ENCODE measurements at regions not wholly inside any gene's neighbourhood (a gene's known extent, or its start where the extent isn't known, plus 50 kb on each side); places are given as distances from the start of the nearest gene placed in this dataset.

- POLR2A ChIA-PET = no interaction called here
- FAIRE-seq = no peak
- no peak for ATAC-seq
These were observed 334.1 kb downstream of the NDFIP2 start for GRCh38 chr13:79815041-79815440.

GRCh38 chr13:79812070-79812850 is 331.3 kb downstream of the NDFIP2 start:
- Histone ChIP-seq H3K9ac (ENCODE audit: control insufficient read depth, insufficient read depth, low read length) (no peak overlapping the region), H3K4me2 (ENCODE audit: control insufficient read depth, insufficient read depth) (peak overlapping the region; percentile 60), H3K27ac (ENCODE audit: control insufficient read depth, insufficient read depth) (peak overlapping the region; percentile 44), H4K20me1 (ENCODE audit: control insufficient read depth, insufficient read depth) (no peaks in the 10 kb centered on the region), H3K4me3 (no peak overlapping the region), H3K4me1 (ENCODE audit: control insufficient read depth, insufficient read depth, low read length) (peaks cover 4% of the 10 kb centered on the region), H2AFZ (ENCODE audit: control insufficient read depth, low read depth, low read length) (no peak overlapping the region; the same call in 1 of the 2 replicates), H3K79me2 (ENCODE audit: control insufficient read depth, insufficient read depth, low read length) (no peaks in the 10 kb centered on the region), H3K36me3 (ENCODE audit: control insufficient read depth in 2 of 2, insufficient read depth in 2 of 2, low read length in 1 of 2) (no peaks in the 10 kb centered on the region), H3K9me3 (replicated peaks; ENCODE audit: control insufficient read depth, insufficient read depth, low read length) (no peaks in the 10 kb centered on the region; the same call in 2 of the 3 replicates), H3K27me3 (replicated peaks in 1 of 2; ENCODE audit: control insufficient read depth in 2 of 2, insufficient read depth in 2 of 2, low read length in 1 of 2) (no peaks in the 10 kb centered on the region)
- SMC1A ChIA-PET (ENCODE audit: uncharacterized antibody, unreplicated experiment) = interaction anchor here (0.6 to 3.1 kb wide), 38 partner anchors 8 to 1230 kb away, joined by 3 to 21 read pairs (median 4); partner anchors contain the start of gene SPRY2
- intact Hi-C loops (cut with micrococcal nuclease; ENCODE audit: unreplicated experiment) (loop anchor here (10.0 kb wide), 2 partner anchors 443 to 643 kb away; no protein-coding TSS in a partner anchor), in situ Hi-C loops (cut with MboI) (no loop called here)
- CTCF ChIA-PET = interaction anchor here (0.8 to 2.1 kb wide), 12 partner anchors 8 to 537 kb away, joined by 3 to 6 read pairs (median 4); no protein-coding TSS in a partner anchor
- 36% methylated on average over 2 of the region's 2 CpGs for WGBS (ENCODE audit: insufficient coverage, insufficient replicate concordance, low lambda C conversion rate, missing lambda C conversion rate)
- RAD21 ChIA-PET (ENCODE audit: unreplicated experiment) = interaction anchor here (0.7 to 4.9 kb wide), 26 partner anchors 8 to 589 kb away, joined by 3 to 32 read pairs (median 6); partner anchors contain the start of gene SPRY2
- no TSS peak for BruUV-seq (replicated peaks)
- POLR2A ChIA-PET = interaction anchor here (0.5 to 1.4 kb wide), 7 partner anchors 8 to 549 kb away, joined by 3 to 4 read pairs (median 3); no protein-coding TSS in a partner anchor
- ATAC-seq (peak; percentile 90), FAIRE-seq (peak; percentile 75), DNase-seq (ENCODE audit: low read depth, low spot score) (peak; percentile 39)
- TF ChIP-seq CHD1 (IDR thresholded peaks at IDR 0.05; ENCODE audit: low read depth, low read length) = no peak
- peak; percentile 80 for TF ChIP-seq ZNF217 (IDR thresholded peaks at IDR 0.05)
- TF ChIP-seq MTA2 (IDR thresholded peaks at IDR 0.05; ENCODE audit: low read depth) = peak; percentile 93
- no peak; the same call in 1 of the 2 replicates for TF ChIP-seq ZBTB40 (IDR thresholded peaks at IDR 0.05; ENCODE audit: borderline replicate concordance)
- peak; percentile 44; the same call in 1 of the 2 replicates for TF ChIP-seq SMARCA5 (IDR thresholded peaks at IDR 0.05)
- TF ChIP-seq PKNOX1 (IDR thresholded peaks at IDR 0.05) = peak; percentile 88
- TF ChIP-seq MEF2B (IDR thresholded peaks at IDR 0.05; ENCODE audit: partially characterized antibody, poor library complexity, severe bottlenecking) = no peak
- no peak for TF ChIP-seq KDM1A (IDR thresholded peaks at IDR 0.05; ENCODE audit: borderline replicate concordance)
- TF ChIP-seq CREM (IDR thresholded peaks at IDR 0.05; ENCODE audit: low read depth) = no peak

More at GRCh38 chr13:79815041-79815440, 334.1 kb downstream of the NDFIP2 start:
- SMC1A ChIA-PET (ENCODE audit: uncharacterized antibody, unreplicated experiment) = interaction anchor here (0.6 to 3.1 kb wide), 9 partner anchors 9 to 1388 kb away, joined by 3 to 21 read pairs (median 3); no protein-coding TSS in a partner anchor
- no peak overlapping the region for H3K9ac ChIP-seq (ENCODE audit: control insufficient read depth, insufficient read depth, low read length)
- H3K9me3 ChIP-seq (replicated peaks; ENCODE audit: control insufficient read depth, insufficient read depth, low read length) = no peaks in the 10 kb centered on the region
- H3K4me1 ChIP-seq (ENCODE audit: control insufficient read depth, insufficient read depth, low read length) = peaks cover 4% of the 10 kb centered on the region
- H3K4me3 ChIP-seq = no peak overlapping the region
- TF ChIP-seq NBN (IDR thresholded peaks at IDR 0.05) (peak; percentile 17; the same call in 1 of the 2 replicates), WRNIP1 (IDR thresholded peaks at IDR 0.05; ENCODE audit: borderline replicate concordance, low read depth, low read length) (no peak)
- CTCF ChIA-PET = no interaction called here
- no TSS peak for BruUV-seq (replicated peaks)
- H2AFZ ChIP-seq (ENCODE audit: control insufficient read depth, low read depth, low read length) = no peak overlapping the region
- H3K27me3 ChIP-seq (replicated peaks in 1 of 2; ENCODE audit: control insufficient read depth in 2 of 2, insufficient read depth in 2 of 2, low read length in 1 of 2) = no peaks in the 10 kb centered on the region
- no peak for DNase-seq (ENCODE audit: low read depth, low spot score)
- in situ Hi-C loops (cut with MboI) = no loop called here
- H4K20me1 ChIP-seq (ENCODE audit: control insufficient read depth, insufficient read depth) = no peaks in the 10 kb centered on the region
- intact Hi-C loops (cut with micrococcal nuclease; ENCODE audit: unreplicated experiment) = loop anchor here (10.0 kb wide), 2 partner anchors 440 to 640 kb away; no protein-coding TSS in a partner anchor
- RAD21 ChIA-PET (ENCODE audit: unreplicated experiment) = interaction anchor here (0.8 to 1.3 kb wide), 3 partner anchors 104 to 1202 kb away, joined by 3 read pairs; no protein-coding TSS in a partner anchor
- H3K4me2 ChIP-seq (ENCODE audit: control insufficient read depth, insufficient read depth) = no peak overlapping the region
- no peaks in the 10 kb centered on the region for H3K36me3 ChIP-seq (ENCODE audit: control insufficient read depth in 2 of 2, insufficient read depth in 2 of 2, low read length in 1 of 2)
- no peaks in the 10 kb centered on the region for H3K79me2 ChIP-seq (ENCODE audit: control insufficient read depth, insufficient read depth, low read length)
- no peak overlapping the region for H3K27ac ChIP-seq (ENCODE audit: control insufficient read depth, insufficient read depth)
- WGBS (ENCODE audit: insufficient coverage, insufficient replicate concordance, low lambda C conversion rate, missing lambda C conversion rate) = 0% methylated on average over 1 of the region's 1 CpG

Measured in GM12878 (cell line).